Lower lobe of right lung (tissue), 2 donors: ENCODE measurements at regions not wholly inside any gene's neighbourhood (a gene's known extent, or its start where the extent isn't known, plus 50 kb on each side); places are given as distances from the start of the nearest gene placed in this dataset.
"Not testable (repeated sequence)": the region's sequence is repeated elsewhere in the genome, so short reads cannot be mapped to it uniquely, and the experiment has no call there.

Source experiments
- ATAC-seq, 2 donors: fragments of 200-7000 bp; cut with Tn5 transposase; one replicate each; pipeline ENCODE4 v1.9.1; 2020 to 2022; ENCODE audit warnings: mild to moderate bottlenecking in 2 of 2, moderate library complexity in 2 of 2
- DNase-seq: peaks from one replicate; pipeline ENCODE4 v3.0.0-alpha.2; 2020
- H3K27ac ChIP-seq: fragments of 200-600 bp; one replicate; pipeline ENCODE4 v1.8.0; 2022
- H3K27me3 ChIP-seq: fragments of 200-600 bp; one replicate; pipeline ENCODE4 v1.8.0; 2022; ENCODE audit warnings: low read depth
- H3K36me3 ChIP-seq: fragments of 200-600 bp; one replicate; pipeline ENCODE4 v1.8.0; 2022; ENCODE audit warnings: mild to moderate bottlenecking
- H3K4me1 ChIP-seq: fragments of 200-600 bp; one replicate; pipeline ENCODE4 v1.8.0; 2022
- H3K4me3 ChIP-seq: fragments of 200-600 bp; one replicate; pipeline ENCODE4 v1.8.0; 2022; ENCODE audit warnings: mild to moderate bottlenecking
- H3K9me3 ChIP-seq: fragments of 200-600 bp; one replicate; pipeline ENCODE4 v1.8.0; 2022
- CTCF ChIP-seq: fragments of 200-600 bp; IDR thresholded peaks from one replicate; pipeline ENCODE4 v1.8.0; 2022; ENCODE audit warnings: antibody characterized with exemption, mild to moderate bottlenecking
- intact Hi-C: fragments of 100-400 bp; cut with DNase I; formaldehyde crosslinking; loops from one replicate; pipeline ENCODE4 v1.11.0; 2022
- donor health status: DM: no; HTN: yes; CAD: no; lungs with severe emphysema.

- Histone ChIP-seq H3K4me1 (no peaks in the 10 kb centered on the region), H3K4me3 (no peak overlapping the region), H3K27ac (no peak overlapping the region), H3K27me3 (no peaks in the 10 kb centered on the region), H3K36me3 (no peaks in the 10 kb centered on the region), H3K9me3 (peaks cover 12% of the 10 kb centered on the region)
- DNase-seq (peak; percentile 30), ATAC-seq (peak; percentile 29 to 65)
- intact Hi-C loops: no loop called here
- no peak for TF ChIP-seq CTCF
Measured at GRCh38 chr20:30922129-30922528, 335.3 kb upstream of the DEFB115 start.

- peaks cover 19% of the 10 kb centered on the region for H3K9me3 ChIP-seq
- intact Hi-C loops: no loop called here
- DNase-seq (no peak), ATAC-seq (no peak)
- H3K27ac ChIP-seq: no peak overlapping the region
- H3K27me3 ChIP-seq: no peaks in the 10 kb centered on the region
- no peak for TF ChIP-seq CTCF
- H3K36me3 ChIP-seq: no peaks in the 10 kb centered on the region
- H3K4me1 ChIP-seq: no peaks in the 10 kb centered on the region
- H3K4me3 ChIP-seq: no peak overlapping the region
Measured at GRCh38 chr20:30937790-30938189, 319.7 kb upstream of the DEFB115 start.

- no peak for DNase-seq
- Histone ChIP-seq H3K4me1 (no peaks in the 10 kb centered on the region), H3K27ac (no peak overlapping the region), H3K27me3 (no peaks in the 10 kb centered on the region), H3K4me3 (no peak overlapping the region), H3K36me3 (no peaks in the 10 kb centered on the region), H3K9me3 (no peaks in the 10 kb centered on the region)
- no peak for TF ChIP-seq CTCF
- no peak for ATAC-seq
- intact Hi-C loops: no loop called here
Measured at GRCh38 chr20:30949761-30950160, 307.7 kb upstream of the DEFB115 start.

- ATAC-seq, DNase-seq, H3K27me3 ChIP-seq, intact Hi-C loops, H3K9me3 ChIP-seq, H3K4me3 ChIP-seq, H3K27ac ChIP-seq, H3K4me1 ChIP-seq, H3K36me3 ChIP-seq: not testable (repeated sequence)
Measured at GRCh38 chr20:30951088-30951487, 306.4 kb upstream of the DEFB115 start.

GRCh38 chr20:30956649-30957048 is 300.8 kb upstream of the DEFB115 start:
- H3K4me1 ChIP-seq, H3K36me3 ChIP-seq, H3K27ac ChIP-seq, H3K9me3 ChIP-seq, intact Hi-C loops, H3K27me3 ChIP-seq, DNase-seq, ATAC-seq, H3K4me3 ChIP-seq: not testable (repeated sequence)

GRCh38 chr20:30959208-30959607 is 298.3 kb upstream of the DEFB115 start:
- H3K36me3 ChIP-seq, DNase-seq, H3K9me3 ChIP-seq, H3K4me3 ChIP-seq, H3K27me3 ChIP-seq, H3K27ac ChIP-seq, intact Hi-C loops, H3K4me1 ChIP-seq, ATAC-seq: not testable (repeated sequence)

GRCh38 chr20:30963591-30963990 is 293.9 kb upstream of the DEFB115 start:
- intact Hi-C loops: no loop called here
- Histone ChIP-seq H3K4me1 (no peaks in the 10 kb centered on the region), H3K9me3 (peaks cover 8% of the 10 kb centered on the region), H3K27me3 (no peaks in the 10 kb centered on the region), H3K36me3 (no peaks in the 10 kb centered on the region), H3K4me3 (no peak overlapping the region), H3K27ac (no peak overlapping the region)
- ATAC-seq (no peak), DNase-seq (no peak)
- TF ChIP-seq CTCF: no peak

GRCh38 chr20:30975859-30976258 is 281.6 kb upstream of the DEFB115 start:
- H3K9me3 ChIP-seq, H3K27me3 ChIP-seq, H3K36me3 ChIP-seq, intact Hi-C loops, H3K4me3 ChIP-seq, H3K4me1 ChIP-seq, H3K27ac ChIP-seq, DNase-seq, ATAC-seq: not testable (repeated sequence)
